ENCODE measurements at regions not wholly inside any gene's neighbourhood (a gene's known extent, or its start where the extent isn't known, plus 50 kb on each side); places are given as distances from the start of the nearest gene placed in this dataset.

- TF ChIP-seq POLR2A (IDR thresholded peaks at IDR 0.05), result no peak
- TF ChIP-seq CTCF (IDR thresholded peaks at IDR 0.05), result no peak
These were observed 49.9 kb upstream of the KCNN2 start for GRCh38 chr5:114311968-114312367.
